ENCODE measurements at regions not wholly inside any gene's neighbourhood (a gene's known extent, or its start where the extent isn't known, plus 50 kb on each side); places are given as distances from the start of the nearest gene placed in this dataset.

GRCh38 chr20:60653111-60653845, 598.8 kb upstream of the CDH4 start:
- TF ChIP-seq POLR2A (IDR thresholded peaks at IDR 0.05; ENCODE audit: low read depth, low read length): no peak
- TF ChIP-seq POLR2AphosphoS5 (IDR thresholded peaks at IDR 0.05; ENCODE audit: low read depth, low read length): no peak
- no peak for TF ChIP-seq SPI1 (IDR thresholded peaks at IDR 0.05; ENCODE audit: low read depth, low read length)
- no peak for TF ChIP-seq PAX5 (IDR thresholded peaks at IDR 0.05; ENCODE audit: insufficient read depth, low read length, severe bottlenecking)
- TF ChIP-seq TAF1 (IDR thresholded peaks at IDR 0.05; ENCODE audit: low read depth, low read length): no peak
- TF ChIP-seq POU2F2 (IDR thresholded peaks at IDR 0.05; ENCODE audit: low read depth, low read length): no peak

Measured in GM12891 (cell line).